ENCODE measurements at regions not wholly inside any gene's neighbourhood (a gene's known extent, or its start where the extent isn't known, plus 50 kb on each side); places are given as distances from the start of the nearest gene placed in this dataset.

DNA sequence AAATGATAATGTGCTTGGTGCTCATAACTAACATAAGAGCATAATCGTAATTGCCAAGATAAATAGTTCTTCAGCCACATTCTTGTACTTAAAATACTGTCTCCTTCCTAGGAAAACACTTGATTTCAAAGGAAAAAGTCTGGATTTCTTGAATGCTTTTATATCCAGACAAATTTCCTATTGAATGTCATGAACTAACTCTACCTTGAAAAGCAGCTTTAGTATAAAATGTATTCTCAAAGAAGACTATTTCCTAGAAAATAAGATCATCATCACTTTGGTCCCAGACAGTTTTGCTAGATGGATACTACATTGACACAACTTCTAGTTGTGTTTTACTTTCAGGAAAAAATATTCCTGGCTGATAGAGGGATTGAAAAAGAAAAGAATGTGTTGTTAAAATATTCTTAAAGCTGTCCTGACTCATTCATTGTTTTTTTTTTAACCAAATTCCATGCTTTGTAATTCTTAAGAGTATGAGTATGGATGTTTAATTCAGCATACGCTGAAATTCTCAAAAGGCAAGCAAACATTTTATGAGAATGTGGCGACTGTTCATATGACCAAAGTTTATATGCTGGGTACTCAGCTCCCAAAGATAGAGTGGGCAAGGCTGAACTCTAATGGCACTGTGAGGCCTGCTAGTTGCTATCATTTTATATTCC, 106.1 kb downstream of the PPP1R3A start:
- no peaks in the 10 kb centered on the region for H3K27me3 ChIP-seq
- intact Hi-C loops (cut with DNase I): no loop called here
- H3K27ac ChIP-seq: no peak overlapping the region
- 72 to 77% methylated on average over 3 of the region's 3 CpGs for WGBS, 2 donors
- no peak overlapping the region for H3K4me3 ChIP-seq (replicated peaks in 1 of 3)
- H3K9me3 ChIP-seq: no peaks in the 10 kb centered on the region
- H3K4me1 ChIP-seq: no peaks in the 10 kb centered on the region
- no peaks in the 10 kb centered on the region for H3K36me3 ChIP-seq
- TF ChIP-seq, protein P1, sequence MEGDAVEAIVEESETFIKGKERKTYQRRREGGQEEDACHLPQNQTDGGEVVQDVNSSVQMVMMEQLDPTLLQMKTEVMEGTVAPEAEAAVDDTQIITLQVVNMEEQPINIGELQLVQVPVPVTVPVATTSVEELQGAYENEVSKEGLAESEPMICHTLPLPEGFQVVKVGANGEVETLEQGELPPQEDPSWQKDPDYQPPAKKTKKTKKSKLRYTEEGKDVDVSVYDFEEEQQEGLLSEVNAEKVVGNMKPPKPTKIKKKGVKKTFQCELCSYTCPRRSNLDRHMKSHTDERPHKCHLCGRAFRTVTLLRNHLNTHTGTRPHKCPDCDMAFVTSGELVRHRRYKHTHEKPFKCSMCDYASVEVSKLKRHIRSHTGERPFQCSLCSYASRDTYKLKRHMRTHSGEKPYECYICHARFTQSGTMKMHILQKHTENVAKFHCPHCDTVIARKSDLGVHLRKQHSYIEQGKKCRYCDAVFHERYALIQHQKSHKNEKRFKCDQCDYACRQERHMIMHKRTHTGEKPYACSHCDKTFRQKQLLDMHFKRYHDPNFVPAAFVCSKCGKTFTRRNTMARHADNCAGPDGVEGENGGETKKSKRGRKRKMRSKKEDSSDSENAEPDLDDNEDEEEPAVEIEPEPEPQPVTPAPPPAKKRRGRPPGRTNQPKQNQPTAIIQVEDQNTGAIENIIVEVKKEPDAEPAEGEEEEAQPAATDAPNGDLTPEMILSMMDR (IDR thresholded peaks at IDR 0.05): no peak
- TF ChIP-seq POLR2A (IDR thresholded peaks at IDR 0.05): no peak
- DNase-seq: no peak

DNA sequence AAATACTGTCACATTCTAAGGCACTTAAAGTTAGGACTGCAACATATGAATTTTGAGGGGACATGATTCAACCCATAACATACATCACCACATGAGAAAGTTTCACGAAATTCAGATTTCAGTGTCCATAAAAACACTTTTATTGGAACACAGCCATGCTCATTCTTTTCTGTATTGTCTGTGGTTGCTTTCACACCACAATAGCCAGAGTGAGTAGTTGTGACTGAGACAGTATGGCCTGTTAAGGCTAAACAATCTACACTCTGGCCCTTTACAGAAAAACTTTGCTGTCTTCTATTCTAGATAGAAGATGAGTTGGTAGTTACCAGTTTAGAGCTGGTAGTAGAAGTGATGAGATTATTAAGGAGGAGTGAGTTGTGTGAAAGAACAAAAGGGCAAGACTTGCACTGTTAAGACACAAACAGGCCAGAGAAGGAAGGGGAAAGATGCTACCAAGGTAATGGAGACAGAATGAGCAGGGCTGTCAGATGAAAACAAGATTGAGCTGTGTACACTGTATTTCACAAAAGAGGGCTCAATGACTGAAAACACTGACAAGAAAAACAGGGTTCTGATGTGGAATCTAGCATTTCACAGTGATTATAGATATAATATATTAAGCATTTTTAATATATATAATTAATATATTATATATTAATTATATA, 108.6 kb downstream of the PPP1R3A start:
- DNase-seq: no peak
- no peak for TF ChIP-seq POLR2A (IDR thresholded peaks at IDR 0.05)
- TF ChIP-seq, protein P1 (IDR thresholded peaks at IDR 0.05): no peak
- intact Hi-C loops (cut with DNase I): no loop called here
- no peaks in the 10 kb centered on the region for H3K27me3 ChIP-seq
- no peaks in the 10 kb centered on the region for H3K9me3 ChIP-seq
- 88 to 93% methylated on average over 1 of the region's 1 CpG for WGBS, 2 donors
- H3K4me1 ChIP-seq: no peaks in the 10 kb centered on the region
- no peaks in the 10 kb centered on the region for H3K36me3 ChIP-seq
- H3K27ac ChIP-seq: no peak overlapping the region
- H3K4me3 ChIP-seq (replicated peaks in 1 of 3): no peak overlapping the region

DNA sequence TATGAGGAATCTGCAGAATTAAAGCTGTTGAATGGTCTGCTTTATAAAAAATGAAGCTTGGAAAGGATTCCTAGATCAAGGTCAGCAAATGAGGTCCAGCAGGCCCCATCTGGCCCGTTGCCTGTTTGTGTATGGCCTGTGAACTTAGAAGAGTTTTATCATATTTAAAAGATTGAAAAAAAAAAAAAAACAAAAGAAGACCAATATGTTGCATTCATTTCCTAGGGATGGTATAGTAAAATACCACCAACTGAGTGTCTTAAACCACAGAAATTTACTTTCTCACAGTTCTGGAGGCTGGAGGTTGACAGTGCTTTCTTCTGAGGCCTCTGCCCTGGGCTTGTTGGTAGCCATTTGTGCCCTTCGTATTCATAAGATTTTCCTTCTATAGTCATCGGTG, 109.2 kb downstream of the PPP1R3A start:
- WGBS, 2 donors: 86 to 87% methylated on average over 3 of the region's 3 CpGs

DNA sequence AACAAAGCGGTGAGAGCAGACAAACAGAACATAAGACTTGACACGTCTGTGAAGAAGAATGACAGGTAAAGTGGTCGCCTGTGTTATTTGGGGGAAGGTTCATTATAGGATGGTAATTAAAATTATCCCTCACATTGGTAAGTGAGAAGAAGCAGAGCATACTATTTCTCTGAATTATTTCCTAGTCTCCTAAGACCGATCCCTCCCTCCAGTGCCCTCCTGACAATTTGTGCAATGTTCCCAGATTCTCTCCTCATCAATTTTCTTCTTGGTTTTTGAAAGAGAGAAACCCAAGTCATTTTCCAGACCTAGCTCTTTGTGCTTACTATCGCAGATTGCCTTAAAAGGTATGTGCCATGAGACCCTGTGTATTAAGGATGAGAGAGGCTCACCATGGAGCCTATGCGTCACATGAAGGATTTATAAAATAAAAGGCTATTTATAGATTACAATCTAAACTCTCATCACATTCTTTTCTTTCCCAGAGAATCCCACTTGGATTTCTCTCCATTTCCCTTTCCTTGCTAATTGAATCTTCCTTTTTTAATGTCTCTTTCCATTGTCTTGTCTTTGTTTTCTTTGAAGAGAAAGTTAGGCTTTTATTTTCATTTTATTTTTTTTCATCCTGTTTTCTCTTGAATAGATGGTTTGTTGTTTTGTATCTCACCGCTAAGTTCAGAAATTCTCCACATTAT, 112.0 kb downstream of the PPP1R3A start:
- WGBS, 2 donors: 84 to 92% methylated on average over 7 of the region's 7 CpGs
- Histone ChIP-seq H3K4me1 (no peaks in the 10 kb centered on the region), H3K27ac (no peak overlapping the region), H3K36me3 (no peaks in the 10 kb centered on the region), H3K27me3 (no peaks in the 10 kb centered on the region), H3K9me3 (no peaks in the 10 kb centered on the region), H3K4me3 (replicated peaks in 1 of 3) (no peak overlapping the region)
- no peak for DNase-seq
- intact Hi-C loops (cut with DNase I): no loop called here
- TF ChIP-seq, protein P1 (IDR thresholded peaks at IDR 0.05): no peak
- no peak for TF ChIP-seq POLR2A (IDR thresholded peaks at IDR 0.05)

More for the DNA sequence above, 109.2 kb downstream of the PPP1R3A start:
- Histone ChIP-seq H3K27ac (no peak overlapping the region), H3K9me3 (no peaks in the 10 kb centered on the region), H3K27me3 (no peaks in the 10 kb centered on the region), H3K4me1 (no peaks in the 10 kb centered on the region), H3K36me3 (no peaks in the 10 kb centered on the region), H3K4me3 (replicated peaks in 1 of 3) (no peak overlapping the region)
- intact Hi-C loops (cut with DNase I): no loop called here
- TF ChIP-seq POLR2A (IDR thresholded peaks at IDR 0.05): no peak
- TF ChIP-seq, protein P1 (IDR thresholded peaks at IDR 0.05): no peak
- DNase-seq: no peak

DNA sequence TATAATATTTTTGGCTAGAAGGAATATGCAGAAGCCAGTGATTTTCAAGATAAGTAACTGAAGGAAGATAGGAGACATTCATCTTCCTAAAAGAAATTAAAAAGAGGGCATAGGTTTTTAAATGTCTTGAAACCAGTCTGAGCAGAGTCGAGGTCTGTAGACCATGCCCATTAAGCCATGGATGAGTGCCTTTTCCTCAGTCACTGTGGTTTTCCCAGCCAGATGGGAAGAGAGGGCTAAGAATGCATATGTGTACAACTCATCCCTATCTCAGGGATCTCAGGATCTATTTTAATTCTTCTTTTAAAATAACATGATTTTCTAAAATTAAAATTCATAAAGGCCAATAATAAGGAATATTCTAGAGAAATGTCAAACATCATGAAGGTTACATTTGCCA, 112.8 kb downstream of the PPP1R3A start:
- no peak overlapping the region for H3K4me3 ChIP-seq (replicated peaks in 1 of 3)
- WGBS, 2 donors: 20 to 35% methylated on average over 1 of the region's 1 CpG
- H3K27me3 ChIP-seq: no peaks in the 10 kb centered on the region
- no peaks in the 10 kb centered on the region for H3K9me3 ChIP-seq
- no peak for TF ChIP-seq POLR2A (IDR thresholded peaks at IDR 0.05)
- TF ChIP-seq, protein P1 (IDR thresholded peaks at IDR 0.05): no peak
- no peak overlapping the region for H3K27ac ChIP-seq
- intact Hi-C loops (cut with DNase I): no loop called here
- DNase-seq: no peak
- no peaks in the 10 kb centered on the region for H3K4me1 ChIP-seq
- H3K36me3 ChIP-seq: no peaks in the 10 kb centered on the region

All from thyroid gland (tissue), 4 donors.